ENCODE measurements at regions not wholly inside any gene's neighbourhood (a gene's known extent, or its start where the extent isn't known, plus 50 kb on each side); places are given as distances from the start of the nearest gene placed in this dataset.

GRCh38 chr6:168212362-168212761 is 107.2 kb downstream of the DACT2 start:
- DNase-seq (ENCODE audit: low spot score): no peak

GRCh38 chr6:168211681-168212080 is 107.9 kb downstream of the DACT2 start:
- no peak for DNase-seq (ENCODE audit: low spot score)

GRCh38 chr6:168210239-168211105 is 109.1 kb downstream of the DACT2 start:
- DNase-seq (ENCODE audit: low spot score): no peak

GRCh38 chr6:168209420-168209819 is 110.2 kb downstream of the DACT2 start:
- no peak for DNase-seq (ENCODE audit: low spot score)

- DNase-seq (ENCODE audit: low spot score): no peak
Observed at GRCh38 chr6:168208854-168209253, 110.7 kb downstream of the DACT2 start.

GRCh38 chr6:168208402-168208801 is 111.2 kb downstream of the DACT2 start:
- DNase-seq (ENCODE audit: low spot score): peak; percentile 60

- peak; percentile 65 for DNase-seq (ENCODE audit: low spot score)
Observed at GRCh38 chr6:168207421-168208175, 112.0 kb downstream of the DACT2 start.

GRCh38 chr6:168206661-168207274 is 112.8 kb downstream of the DACT2 start:
- peak; percentile 57 for DNase-seq (ENCODE audit: low spot score)

GRCh38 chr6:168206186-168206585 is 113.4 kb downstream of the DACT2 start:
- peak; percentile 77 for DNase-seq (ENCODE audit: low spot score)

GRCh38 chr6:168201799-168202198 is 117.8 kb downstream of the DACT2 start:
- no peak for DNase-seq (ENCODE audit: low spot score)

GRCh38 chr6:168201383-168201782 is 118.2 kb downstream of the DACT2 start:
- DNase-seq (ENCODE audit: low spot score): peak; percentile 77

GRCh38 chr6:168200571-168201134 is 118.9 kb downstream of the DACT2 start:
- peak; percentile 45 for DNase-seq (ENCODE audit: low spot score)

- peak; percentile 85 for DNase-seq (ENCODE audit: low spot score)
Observed at GRCh38 chr6:168198302-168199180, 119.5 kb upstream of the FRMD1 start.

GRCh38 chr6:168197636-168198301 is 118.8 kb upstream of the FRMD1 start:
- DNase-seq (ENCODE audit: low spot score): peak; percentile 76

GRCh38 chr6:168196881-168197635 is 118.0 kb upstream of the FRMD1 start:
- DNase-seq (ENCODE audit: low spot score): no peak

GRCh38 chr6:168196385-168196860 is 117.4 kb upstream of the FRMD1 start:
- no peak for DNase-seq (ENCODE audit: low spot score)

- DNase-seq (ENCODE audit: low spot score): no peak
Observed at GRCh38 chr6:168195712-168196111, 116.7 kb upstream of the FRMD1 start.

GRCh38 chr6:168194732-168195567 is 115.9 kb upstream of the FRMD1 start:
- no peak for DNase-seq (ENCODE audit: low spot score)
